ENCODE measurements at regions not wholly inside any gene's neighbourhood (a gene's known extent, or its start where the extent isn't known, plus 50 kb on each side); places are given as distances from the start of the nearest gene placed in this dataset.
"Not testable (repeated sequence)": the region's sequence is repeated elsewhere in the genome, so short reads cannot be mapped to it uniquely, and the experiment has no call there.

- DNase-seq (ENCODE audit: low spot score), result not testable (repeated sequence)
Measured at GRCh38 chr6:85128256-85128655, 321.6 kb upstream of the NT5E start.

GRCh38 chr6:85127696-85128243, 322.1 kb upstream of the NT5E start:
- DNase-seq (ENCODE audit: low spot score), result no peak

- no peak for DNase-seq (ENCODE audit: low spot score)
Measured at GRCh38 chr6:85127168-85127498, 322.8 kb upstream of the NT5E start.

- no peak for DNase-seq (ENCODE audit: low spot score)
Measured at GRCh38 chr6:85126485-85127167, 323.3 kb upstream of the NT5E start.

- no peak for DNase-seq (ENCODE audit: low spot score)
Measured at GRCh38 chr6:85125526-85125925, 324.4 kb upstream of the NT5E start.

GRCh38 chr6:85124472-85125354, 325.2 kb upstream of the NT5E start:
- DNase-seq (ENCODE audit: low spot score), result no peak

- DNase-seq (ENCODE audit: low spot score), result no peak
Measured at GRCh38 chr6:85121158-85121557, 328.7 kb upstream of the NT5E start.

GRCh38 chr6:85118652-85119235, 331.1 kb upstream of the NT5E start:
- DNase-seq (ENCODE audit: low spot score), result no peak

GRCh38 chr6:85118233-85118632, 331.6 kb upstream of the NT5E start:
- DNase-seq (ENCODE audit: low spot score), result no peak

- DNase-seq (ENCODE audit: low spot score), result no peak
Measured at GRCh38 chr6:85116475-85116874, 333.4 kb upstream of the NT5E start.

GRCh38 chr6:85115876-85116275, 334.0 kb upstream of the NT5E start:
- DNase-seq (ENCODE audit: low spot score), result no peak

- DNase-seq (ENCODE audit: low spot score), result no peak
Measured at GRCh38 chr6:85115376-85115775, 334.5 kb upstream of the NT5E start.

GRCh38 chr6:85114581-85114935, 335.3 kb upstream of the NT5E start:
- no peak for DNase-seq (ENCODE audit: low spot score)

GRCh38 chr6:85113934-85114580, 335.8 kb upstream of the NT5E start:
- DNase-seq (ENCODE audit: low spot score), result no peak

- no peak for DNase-seq (ENCODE audit: low spot score)
Measured at GRCh38 chr6:85112540-85112939, 337.3 kb upstream of the NT5E start.

- no peak for DNase-seq (ENCODE audit: low spot score)
Measured at GRCh38 chr6:85111481-85112011, 338.3 kb upstream of the NT5E start.

GRCh38 chr6:85110943-85111342, 338.9 kb upstream of the NT5E start:
- DNase-seq (ENCODE audit: low spot score), result no peak

GRCh38 chr6:85107701-85108100, 342.2 kb upstream of the NT5E start:
- no peak for DNase-seq (ENCODE audit: low spot score)

GRCh38 chr6:85096976-85097375, 332.6 kb upstream of the TBX18 start:
- no peak for DNase-seq (ENCODE audit: low spot score)

- DNase-seq (ENCODE audit: low spot score), result no peak
Measured at GRCh38 chr6:85092226-85092625, 327.8 kb upstream of the TBX18 start.

- no peak for DNase-seq (ENCODE audit: low spot score)
Measured at GRCh38 chr6:85089255-85089654, 324.9 kb upstream of the TBX18 start.

- DNase-seq (ENCODE audit: low spot score), result no peak
Measured at GRCh38 chr6:85085875-85086274, 321.5 kb upstream of the TBX18 start.
